ENCODE measurements at regions not wholly inside any gene's neighbourhood (a gene's known extent, or its start where the extent isn't known, plus 50 kb on each side); places are given as distances from the start of the nearest gene placed in this dataset.
"Not testable (repeated sequence)": the region's sequence is repeated elsewhere in the genome, so short reads cannot be mapped to it uniquely, and the experiment has no call there.

DNA sequence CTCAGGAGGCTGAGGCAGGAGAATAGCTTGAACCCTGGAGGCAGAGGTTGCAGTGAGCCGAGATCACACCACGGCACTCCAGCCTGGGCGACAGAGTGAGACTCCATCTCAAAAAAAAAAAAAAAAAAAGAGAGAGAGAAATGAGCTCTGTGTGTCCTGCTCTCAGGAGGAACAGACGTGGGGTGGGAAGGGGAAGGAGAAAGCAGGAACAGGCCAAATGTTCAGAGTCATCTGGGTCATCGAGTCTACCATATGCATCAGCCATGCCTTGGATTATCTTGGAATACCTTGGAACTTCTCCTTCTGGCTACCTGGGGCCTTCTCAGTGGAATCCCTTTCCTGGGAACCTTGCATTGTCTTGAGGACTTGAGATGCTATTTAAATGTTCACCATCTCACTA, 51.7 kb upstream of the ZFHX3 start:
- not testable (repeated sequence) for TF ChIP-seq CTCF (conservative IDR thresholded peaks at IDR 0.05 in 1 of 2, IDR thresholded peaks at IDR 0.05 in 1 of 2; ENCODE audit: low read depth in 1 of 2, low read length in 2 of 2); EZH2 (IDR thresholded peaks at IDR 0.05; ENCODE audit: low read length, missing control alignments)

All from fibroblast of lung (primary cell).